BLaER1 treated with 17β-estradiol and CSF1 and Interleukin-3, amounts not matched to agents 10 nM and 100 nM (cell line): ENCODE measurements at regions not wholly inside any gene's neighbourhood (a gene's known extent, or its start where the extent isn't known, plus 50 kb on each side); places are given as distances from the start of the nearest gene placed in this dataset.

Experiments
- H3K27ac ChIP-seq, 11 experiments: shearing (Covaris generic); formaldehyde crosslinking; 2 replicates each; pipeline ENCODE4 v1.8.1; 2022
- H3K27me3 ChIP-seq, 11 experiments: shearing (Covaris generic); formaldehyde crosslinking; 2 replicates each; pipeline ENCODE4 v1.8.1; 2022
- H3K36me3 ChIP-seq, 11 experiments: shearing (Covaris generic); formaldehyde crosslinking; 2 replicates each; pipeline ENCODE4 v1.8.1; 2022
- H3K4me1 ChIP-seq, 10 experiments: shearing (Covaris generic); formaldehyde crosslinking; 2 replicates each; pipeline ENCODE4 v1.8.1; 2022
- H3K4me2 ChIP-seq, 11 experiments: shearing (Covaris generic); formaldehyde crosslinking; 2 replicates each; pipeline ENCODE4 v1.8.1; 2022
- H3K4me3 ChIP-seq, 10 experiments: shearing (Covaris generic); formaldehyde crosslinking; 2 replicates each; pipeline ENCODE4 v1.8.1; 2022
- H3K9ac ChIP-seq, 11 experiments: shearing (Covaris generic); formaldehyde crosslinking; 2 replicates each; pipeline ENCODE4 v1.8.1; 2022
- H3K9me3 ChIP-seq, 11 experiments: shearing (Covaris generic); formaldehyde crosslinking; replicated peaks in 1 of 11; 2 replicates each; pipeline ENCODE4 v1.8.1; 2022
- H4K20me1 ChIP-seq, 11 experiments: shearing (Covaris generic); formaldehyde crosslinking; 2 replicates each; pipeline ENCODE4 v1.8.1; 2022
- Cebpa-rat ChIP-seq, 11 experiments: shearing (Covaris generic); IDR thresholded peaks; 2 replicates each; pipeline ENCODE4 v1.8.1; 2022

- H3K36me3 ChIP-seq = peaks cover 0 to 21% (median 12%) of the 10 kb centered on the region in 11 experiments; a peak in 9 of 22 replicates
- H3K4me2 ChIP-seq = peak overlapping the region; percentile 77 to 97 (median 86)
- H3K27me3 ChIP-seq = no peaks in the 10 kb centered on the region
- no peak overlapping the region for H3K4me3 ChIP-seq
- peak overlapping the region in 7 of 11 experiments; percentile 31 to 69 (median 60); a peak in 10 of 22 replicates for H3K27ac ChIP-seq
- H3K9ac ChIP-seq = peak overlapping the region in 4 of 11 experiments; percentile 5 to 54 (median 34); a peak in 5 of 22 replicates
- no peaks in the 10 kb centered on the region for H3K9me3 ChIP-seq
- no peak for TF ChIP-seq Cebpa-rat (IDR thresholded peaks at IDR 0.05)
- peaks cover 90 to 100% (median 96%) of the 10 kb centered on the region in 10 experiments for H3K4me1 ChIP-seq
- peaks cover 78 to 100% (median 97%) of the 10 kb centered on the region in 11 experiments for H4K20me1 ChIP-seq
Observed at GRCh38 chr2:74036010-74036409, 51.3 kb downstream of the TET3 start.

- peak overlapping the region; percentile 77 to 97 (median 86) for H3K4me2 ChIP-seq
- peaks cover 78 to 100% (median 97%) of the 10 kb centered on the region in 11 experiments for H4K20me1 ChIP-seq
- H3K36me3 ChIP-seq = peaks cover 0 to 21% (median 12%) of the 10 kb centered on the region in 11 experiments; a peak in 9 of 22 replicates
- TF ChIP-seq Cebpa-rat (IDR thresholded peaks at IDR 0.05) = no peak
- H3K9ac ChIP-seq = peak overlapping the region in 9 of 11 experiments; percentile 5 to 54 (median 31); a peak in 10 of 22 replicates
- no peaks in the 10 kb centered on the region for H3K9me3 ChIP-seq
- peak overlapping the region; percentile 11 to 69 (median 57); a peak in 17 of 22 replicates for H3K27ac ChIP-seq
- no peaks in the 10 kb centered on the region for H3K27me3 ChIP-seq
- peaks cover 90 to 100% (median 96%) of the 10 kb centered on the region in 10 experiments for H3K4me1 ChIP-seq
- H3K4me3 ChIP-seq = peak overlapping the region in 1 of 10 experiments; percentile 10; a peak in 3 of 20 replicates
Observed at GRCh38 chr2:74036450-74037195, 51.9 kb downstream of the TET3 start.

- Histone ChIP-seq H3K4me1 (peaks cover 86 to 100% (median 95%) of the 10 kb centered on the region in 10 experiments), H3K36me3 (peaks cover 0 to 26% (median 15%) of the 10 kb centered on the region in 11 experiments; a peak in 13 of 22 replicates), H3K27me3 (no peaks in the 10 kb centered on the region), H3K9ac (peak overlapping the region in 9 of 11 experiments; percentile 3 to 47 (median 27); a peak in 9 of 22 replicates), H3K4me2 (peak overlapping the region; percentile 77 to 97 (median 86)), H3K9me3 (no peaks in the 10 kb centered on the region), H4K20me1 (peaks cover 78 to 100% (median 97%) of the 10 kb centered on the region in 11 experiments), H3K4me3 (peak overlapping the region in 1 of 10 experiments; percentile 10; a peak in 3 of 20 replicates), H3K27ac (peak overlapping the region; percentile 11 to 69 (median 57); a peak in 18 of 22 replicates)
- TF ChIP-seq Cebpa-rat (IDR thresholded peaks at IDR 0.05) = no peak
Observed at GRCh38 chr2:74037379-74037860, 52.7 kb downstream of the TET3 start.

- TF ChIP-seq Cebpa-rat (IDR thresholded peaks at IDR 0.05) = no peak
- peaks cover 3 to 43% (median 22%) of the 10 kb centered on the region in 11 experiments; a peak in 19 of 22 replicates for H3K36me3 ChIP-seq
- peaks cover 90 to 100% (median 97%) of the 10 kb centered on the region in 11 experiments for H4K20me1 ChIP-seq
- peak overlapping the region; percentile 77 to 97 (median 82); a peak in 18 of 22 replicates for H3K4me2 ChIP-seq
- no peaks in the 10 kb centered on the region for H3K9me3 ChIP-seq
- peaks cover 67 to 94% (median 85%) of the 10 kb centered on the region in 10 experiments for H3K4me1 ChIP-seq
- no peak overlapping the region for H3K27ac ChIP-seq
- H3K4me3 ChIP-seq = no peak overlapping the region
- no peaks in the 10 kb centered on the region for H3K27me3 ChIP-seq
- no peak overlapping the region for H3K9ac ChIP-seq
Observed at GRCh38 chr2:74039611-74040010, 54.9 kb downstream of the TET3 start.

- H3K4me3 ChIP-seq = no peak overlapping the region
- peak overlapping the region in 4 of 11 experiments; percentile 1 to 23 (median 14); a peak in 3 of 22 replicates for H3K27ac ChIP-seq
- peaks cover 66 to 85% (median 74%) of the 10 kb centered on the region in 10 experiments for H3K4me1 ChIP-seq
- TF ChIP-seq Cebpa-rat (IDR thresholded peaks at IDR 0.05) = no peak
- H3K9me3 ChIP-seq = no peaks in the 10 kb centered on the region
- H3K9ac ChIP-seq = 0 out of 22 replicates have a peak overlapping the region, but pooled peaks of 1 of the 11 experiments have one; percentile 2
- H4K20me1 ChIP-seq = peaks cover 98 to 100% (median 100%) of the 10 kb centered on the region in 11 experiments
- H3K27me3 ChIP-seq = no peaks in the 10 kb centered on the region
- peaks cover 18 to 58% (median 37%) of the 10 kb centered on the region in 11 experiments for H3K36me3 ChIP-seq
- H3K4me2 ChIP-seq = peak overlapping the region; percentile 77 to 97 (median 82)
Observed at GRCh38 chr2:74041182-74041581, 56.5 kb downstream of the TET3 start.

GRCh38 chr2:74041726-74042125, 57.0 kb downstream of the TET3 start:
- Histone ChIP-seq H3K27me3 (no peaks in the 10 kb centered on the region), H3K9ac (no peak overlapping the region), H3K36me3 (peaks cover 23 to 63% (median 43%) of the 10 kb centered on the region in 11 experiments), H3K4me2 (peak overlapping the region in 6 of 11 experiments; percentile 79 to 97 (median 90); a peak in 12 of 22 replicates), H4K20me1 (peaks cover 98 to 100% (median 100%) of the 10 kb centered on the region in 11 experiments), H3K27ac (no peak overlapping the region; a peak in 1 of 22 replicates), H3K4me1 (peaks cover 61 to 80% (median 68%) of the 10 kb centered on the region in 10 experiments), H3K9me3 (no peaks in the 10 kb centered on the region), H3K4me3 (no peak overlapping the region)
- no peak for TF ChIP-seq Cebpa-rat (IDR thresholded peaks at IDR 0.05)

GRCh38 chr2:74042606-74043005, 57.9 kb downstream of the TET3 start:
- Histone ChIP-seq H3K27ac (no peak overlapping the region), H3K9me3 (no peaks in the 10 kb centered on the region), H4K20me1 (peaks cover 99 to 100% (median 100%) of the 10 kb centered on the region in 11 experiments), H3K4me3 (no peak overlapping the region), H3K36me3 (peaks cover 32 to 72% (median 51%) of the 10 kb centered on the region in 11 experiments), H3K9ac (no peak overlapping the region), H3K4me2 (peak overlapping the region in 4 of 11 experiments; percentile 5 to 97 (median 93); a peak in 5 of 22 replicates), H3K4me1 (peaks cover 52 to 71% (median 60%) of the 10 kb centered on the region in 10 experiments), H3K27me3 (no peaks in the 10 kb centered on the region)
- no peak for TF ChIP-seq Cebpa-rat (IDR thresholded peaks at IDR 0.05)

- no peaks in the 10 kb centered on the region for H3K9me3 ChIP-seq
- no peak for TF ChIP-seq Cebpa-rat (IDR thresholded peaks at IDR 0.05)
Observed at GRCh38 chr2:74043345-74044329, 58.9 kb downstream of the TET3 start.

More at GRCh38 chr2:74043345-74044329, 58.9 kb downstream of the TET3 start:
- Histone ChIP-seq H3K4me1 (peaks cover 45 to 62% (median 53%) of the 10 kb centered on the region in 10 experiments), H4K20me1 (peaks cover 98 to 100% (median 100%) of the 10 kb centered on the region in 11 experiments), H3K4me2 (peak overlapping the region in 3 of 11 experiments; percentile 5 to 97 (median 96); a peak in 2 of 22 replicates), H3K36me3 (peaks cover 42 to 81% (median 62%) of the 10 kb centered on the region in 11 experiments), H3K27ac (no peak overlapping the region), H3K27me3 (no peaks in the 10 kb centered on the region), H3K9ac (no peak overlapping the region), H3K4me3 (no peak overlapping the region)
